ENCODE measurements at regions not wholly inside any gene's neighbourhood (a gene's known extent, or its start where the extent isn't known, plus 50 kb on each side); places are given as distances from the start of the nearest gene placed in this dataset.

- intact Hi-C loops (cut with DNase I) = no loop called here
- DNase-seq (ENCODE audit: low spot score) = peak; percentile 83
Measured at GRCh38 chr5:71932655-71933338, 174.5 kb upstream of the MAP1B start.

DNA sequence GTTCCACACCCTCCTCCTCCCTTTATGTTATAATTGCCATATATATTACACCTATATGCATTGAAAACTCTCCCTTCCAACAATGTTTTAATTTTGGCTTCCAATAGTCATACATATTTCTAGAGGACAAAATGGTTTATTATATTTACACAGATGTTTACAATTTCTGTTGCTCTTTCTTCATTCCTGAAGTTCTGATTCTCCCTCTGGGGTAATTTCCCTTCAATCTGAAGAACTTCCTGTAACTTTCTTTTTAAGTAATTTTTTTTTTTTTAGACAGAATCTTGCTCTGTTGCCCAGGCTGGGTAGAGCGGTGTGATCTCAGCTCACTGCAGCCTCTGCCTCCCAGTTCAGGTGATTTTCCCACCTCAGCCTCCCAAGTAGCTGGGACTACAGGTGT, 173.0 kb upstream of the MAP1B start:
- no peak for DNase-seq (ENCODE audit: low spot score)
- intact Hi-C loops (cut with DNase I) = no loop called here

DNA sequence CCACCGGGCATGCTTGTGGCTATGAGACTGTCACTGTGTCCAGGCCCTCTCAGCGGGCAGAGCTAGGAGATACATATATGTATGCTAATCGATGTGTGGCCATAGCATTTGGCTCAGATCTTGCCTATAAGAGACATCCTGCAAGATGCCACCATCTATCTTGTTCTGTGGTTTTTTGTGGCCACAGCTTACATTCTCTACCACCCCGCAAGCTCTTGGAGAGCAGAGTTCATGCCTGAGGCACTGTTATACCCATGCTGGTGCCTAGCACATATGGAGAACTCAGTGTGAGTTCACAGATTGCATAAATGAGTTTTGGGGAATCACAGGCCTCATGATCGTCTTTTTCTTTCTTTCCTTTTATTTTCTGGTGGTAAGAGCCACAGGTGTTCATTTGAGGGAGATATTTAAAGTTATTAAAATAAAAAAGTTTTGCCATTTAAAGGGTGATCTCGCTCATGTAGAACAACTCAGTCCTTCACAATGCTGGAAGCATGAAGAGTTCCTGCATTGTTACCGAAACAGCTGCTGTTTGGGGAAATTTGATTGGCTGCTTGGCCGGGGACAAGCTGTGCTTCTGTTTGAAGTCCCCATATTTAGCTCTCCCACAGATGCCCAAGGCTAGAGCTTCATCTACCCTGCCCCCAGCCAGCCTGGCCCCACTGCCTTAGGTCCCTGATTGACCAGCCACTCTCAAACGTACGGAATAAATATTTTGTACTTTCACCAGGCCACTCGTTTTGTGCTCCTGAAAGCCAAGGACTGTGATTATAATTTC, 169.2 kb upstream of the MAP1B start:
- intact Hi-C loops (cut with DNase I) = no loop called here
- DNase-seq (ENCODE audit: low spot score) = no peak

DNA sequence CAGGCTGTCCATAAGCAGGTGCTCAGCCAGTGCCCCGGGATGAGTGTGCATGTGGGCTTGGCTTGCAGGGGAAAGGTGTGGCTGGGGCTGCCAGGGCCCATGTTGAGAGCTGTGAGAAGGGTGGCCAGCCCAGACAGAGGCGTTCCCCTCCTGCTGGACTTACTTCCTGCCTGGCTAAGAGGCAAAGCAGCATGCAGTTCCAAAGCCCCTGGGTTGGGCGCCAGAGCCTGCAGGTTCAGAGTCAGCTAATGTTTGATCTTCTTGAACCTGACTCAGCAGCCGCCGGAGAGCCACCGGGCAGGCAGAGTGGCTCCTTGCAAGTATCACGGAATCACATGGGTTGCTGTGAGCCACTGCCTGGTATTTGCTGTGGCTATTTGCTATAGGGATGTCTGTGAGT, 168.4 kb upstream of the MAP1B start:
- intact Hi-C loops (cut with DNase I) = no loop called here
- DNase-seq (ENCODE audit: low spot score) = no peak

- no peak for DNase-seq (ENCODE audit: low spot score)
- intact Hi-C loops (cut with DNase I) = no loop called here
Measured at GRCh38 chr5:71939452-71940230, 167.6 kb upstream of the MAP1B start.

DNA sequence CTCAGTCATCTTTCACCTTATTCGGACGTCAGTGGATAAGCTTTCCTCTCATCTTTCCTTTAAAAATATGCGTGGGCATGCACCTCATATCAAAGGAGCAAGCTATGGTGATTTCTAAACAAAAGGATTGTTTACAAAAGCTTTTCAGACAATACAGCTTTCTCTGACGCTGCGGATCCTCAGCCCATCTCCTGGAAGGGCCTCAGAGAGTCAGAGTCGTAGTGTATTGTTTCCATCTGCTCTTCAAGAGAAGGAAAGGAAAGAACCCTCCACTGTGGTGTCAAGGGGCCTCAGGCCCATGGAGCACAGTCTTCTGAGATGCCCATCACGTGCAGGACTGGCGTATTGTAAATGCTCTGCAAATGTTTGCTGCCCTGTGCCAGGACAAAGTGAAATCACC, 163.4 kb upstream of the MAP1B start:
- DNase-seq (ENCODE audit: low spot score) = no peak
- intact Hi-C loops (cut with DNase I) = no loop called here

GRCh38 chr5:71945436-71945835, 161.8 kb upstream of the MAP1B start:
- intact Hi-C loops (cut with DNase I) = no loop called here
- no peak for DNase-seq (ENCODE audit: low spot score)

DNA sequence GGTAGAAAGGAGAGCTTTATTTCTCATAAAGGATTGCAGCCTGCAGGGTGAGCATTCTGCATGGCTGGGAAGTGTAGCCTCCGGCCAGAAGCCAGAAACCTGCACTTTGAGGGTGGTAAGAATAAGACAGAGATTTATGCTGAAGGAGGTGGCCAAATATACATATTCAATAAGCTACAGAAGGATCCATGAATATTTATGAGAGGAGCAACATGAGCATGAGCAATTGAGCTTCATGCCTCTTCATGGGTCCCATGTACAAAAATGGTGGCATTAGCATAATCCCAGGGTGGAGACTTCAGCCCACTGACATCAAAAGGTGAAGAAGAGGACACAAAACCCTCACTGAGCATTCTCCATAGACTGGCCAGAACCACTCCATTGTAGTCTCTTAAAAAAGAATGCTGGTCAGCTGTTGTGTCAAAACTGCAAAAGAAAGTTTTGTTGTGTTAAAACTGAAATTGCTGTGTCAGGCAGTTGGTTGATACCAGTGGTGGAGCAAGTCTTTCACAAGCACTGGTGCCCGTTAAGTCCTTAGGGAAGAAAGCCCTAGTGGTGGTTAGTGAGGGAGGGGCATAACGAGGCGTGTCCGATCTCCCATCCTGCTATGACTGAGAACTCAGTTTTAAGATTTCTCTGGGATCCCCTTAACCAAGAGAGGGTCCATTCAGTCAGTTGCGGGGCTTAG, 160.8 kb upstream of the MAP1B start:
- intact Hi-C loops (cut with DNase I) = no loop called here

GRCh38 chr5:71948206-71948605, 159.1 kb upstream of the MAP1B start:
- DNase-seq (ENCODE audit: low spot score) = no peak
- intact Hi-C loops (cut with DNase I) = no loop called here

More for the DNA sequence above, 160.8 kb upstream of the MAP1B start:
- no peak for DNase-seq (ENCODE audit: low spot score)

GRCh38 chr5:71949772-71950171, 157.5 kb upstream of the MAP1B start:
- intact Hi-C loops (cut with DNase I) = no loop called here

DNA sequence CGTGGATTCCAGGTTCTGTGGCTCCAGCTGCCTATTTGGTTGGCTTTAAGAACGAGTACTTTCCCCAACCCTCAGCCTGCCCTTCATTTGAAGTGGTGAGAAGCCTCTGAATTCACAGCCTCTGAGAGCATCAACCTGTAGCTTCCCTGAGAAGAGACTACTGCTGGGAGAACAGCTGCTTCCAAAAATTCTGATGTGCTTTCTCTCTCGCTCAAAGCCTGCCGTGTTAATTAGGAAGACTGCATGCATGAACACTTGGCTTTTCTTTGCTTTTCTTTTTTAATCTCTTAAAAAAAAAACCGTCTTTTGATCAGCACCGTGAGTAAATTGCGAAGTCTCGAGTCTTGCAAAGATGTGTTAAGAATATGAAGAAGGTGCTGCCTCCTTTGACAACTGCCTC, 153.4 kb upstream of the MAP1B start:
- intact Hi-C loops (cut with DNase I) = no loop called here
- DNase-seq (ENCODE audit: low spot score) = no peak

More at GRCh38 chr5:71949772-71950171, 157.5 kb upstream of the MAP1B start:
- no peak for DNase-seq (ENCODE audit: low spot score)

GRCh38 chr5:71954329-71954728, 152.9 kb upstream of the MAP1B start:
- no peak for DNase-seq (ENCODE audit: low spot score)
- intact Hi-C loops (cut with DNase I) = no loop called here

DNA sequence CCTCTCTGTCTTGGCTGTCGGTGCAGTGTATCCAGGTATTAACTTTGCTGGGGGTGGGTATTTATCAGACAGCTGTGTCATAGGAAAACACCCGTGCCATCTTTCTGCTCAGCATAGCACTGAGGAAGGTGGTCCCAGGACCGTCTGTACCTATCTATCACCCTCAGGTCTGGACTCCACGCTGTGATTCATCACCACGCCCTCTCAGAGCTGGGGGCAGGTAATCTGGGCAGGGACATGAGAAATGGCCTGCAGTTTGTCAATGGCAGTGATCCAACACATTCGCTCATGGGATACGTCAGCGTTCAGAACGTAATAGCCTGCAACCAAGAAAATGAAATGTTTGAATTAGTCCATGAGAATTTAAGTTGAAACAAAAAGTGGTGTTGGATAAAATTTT, 151.6 kb upstream of the MAP1B start:
- intact Hi-C loops (cut with DNase I) = no loop called here
- no peak for DNase-seq (ENCODE audit: low spot score)

DNA sequence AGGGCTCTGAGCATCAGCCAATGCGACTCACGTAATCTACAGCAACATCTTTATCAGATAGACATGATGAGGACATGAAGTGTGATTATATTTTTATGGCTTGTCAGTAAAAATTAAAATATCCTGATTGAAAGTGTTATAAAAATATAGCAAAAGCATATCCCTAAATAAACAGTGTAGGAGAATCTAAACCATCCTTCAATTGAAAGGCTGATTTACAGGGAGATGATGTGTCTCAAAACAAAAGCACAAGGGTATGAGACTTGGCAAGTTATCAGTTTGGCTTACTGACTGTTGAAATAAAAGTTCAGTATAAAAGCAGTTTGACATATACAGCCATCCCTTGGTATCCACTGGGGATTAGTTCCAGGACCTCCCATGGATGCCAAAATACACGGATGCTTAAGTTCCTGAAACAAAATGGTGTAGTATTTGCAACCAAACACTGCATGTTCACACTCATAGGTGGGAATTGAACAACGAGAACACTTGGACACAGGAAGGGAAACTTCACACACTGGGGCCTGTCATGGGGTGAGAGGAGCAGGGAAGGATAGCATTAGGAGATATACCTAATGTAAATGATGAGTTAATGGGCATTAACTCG, 149.9 kb upstream of the MAP1B start:
- no peak for DNase-seq (ENCODE audit: low spot score)
- intact Hi-C loops (cut with DNase I) = no loop called here

- intact Hi-C loops (cut with DNase I) = no loop called here
- DNase-seq (ENCODE audit: low spot score) = no peak
Measured at GRCh38 chr5:71960195-71960594, 147.1 kb upstream of the MAP1B start.

DNA sequence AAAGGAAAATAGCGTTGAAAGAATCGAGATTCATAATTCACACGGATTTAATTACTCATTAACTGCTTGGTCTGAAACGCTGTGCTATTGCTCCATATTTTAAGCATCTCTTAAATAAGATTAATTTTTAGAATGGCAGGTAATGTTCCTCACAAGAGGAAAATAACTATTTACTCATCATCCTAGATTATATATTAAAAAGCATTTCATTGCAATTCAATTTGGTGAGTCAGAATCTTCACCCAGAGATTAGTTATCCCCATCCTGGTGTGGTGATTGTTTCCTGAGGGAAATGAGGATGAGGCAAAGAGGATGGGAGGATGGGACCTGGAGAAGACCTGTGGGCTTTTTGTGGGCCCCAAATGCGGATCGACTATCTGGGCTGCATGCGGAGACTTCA, 145.5 kb upstream of the MAP1B start:
- intact Hi-C loops (cut with DNase I) = no loop called here
- DNase-seq (ENCODE audit: low spot score) = no peak

GRCh38 chr5:71969460-71969859, 137.8 kb upstream of the MAP1B start:
- DNase-seq (ENCODE audit: low spot score) = no peak
- intact Hi-C loops (cut with DNase I) = no loop called here

- intact Hi-C loops (cut with DNase I) = loop anchor here (5.0 kb wide), 1 partner anchor 190 kb away; no protein-coding TSS in a partner anchor
- DNase-seq (ENCODE audit: low spot score) = no peak
Measured at GRCh38 chr5:71971862-71972261, 135.4 kb upstream of the MAP1B start.

GRCh38 chr5:71972777-71973473, 134.3 kb upstream of the MAP1B start:
- no peak for DNase-seq (ENCODE audit: low spot score)
- intact Hi-C loops (cut with DNase I) = loop anchor here (5.0 kb wide), 1 partner anchor 191 kb away; no protein-coding TSS in a partner anchor

All from cardiac septum (tissue), 1 donor.